Loucy (cell line): ENCODE measurements at regions not wholly inside any gene's neighbourhood (a gene's known extent, or its start where the extent isn't known, plus 50 kb on each side); places are given as distances from the start of the nearest gene placed in this dataset.

Source experiments
- H2AFZ ChIP-seq: fragments of 200-600 bp; sonication (generic); 2 replicates; pipeline ENCODE4 v1.6.0; 2016; ENCODE audit warnings: antibody characterized with exemption, mild to moderate bottlenecking, low read length, moderate library complexity
- H3F3A ChIP-seq: fragments of 200-600 bp; 2 replicates; pipeline ENCODE4 v1.6.0; 2016; ENCODE audit warnings: antibody characterized with exemption, low read depth, mild to moderate bottlenecking
- H3K27me3 ChIP-seq: fragments of 200-600 bp; sonication (generic); 2 replicates; pipeline ENCODE4 v1.6.1; 2014; ENCODE audit warnings: low read length, mild to moderate bottlenecking; ENCODE audit not compliant: insufficient read depth, poor library complexity, severe bottlenecking
- H3K36me3 ChIP-seq: fragments of 200-600 bp; sonication (generic); 2 replicates; pipeline ENCODE4 v1.6.1; 2016; ENCODE audit warnings: low read length; ENCODE audit not compliant: insufficient read depth
- H3K4me1 ChIP-seq: fragments of 200-600 bp; sonication (generic); 2 replicates; pipeline ENCODE4 v1.5.1; 2014; ENCODE audit warnings: low read length, mild to moderate bottlenecking; ENCODE audit not compliant: insufficient read depth, poor library complexity, severe bottlenecking
- H3K4me2 ChIP-seq: fragments of 200-600 bp; sonication (generic); 2 replicates; pipeline ENCODE4 v1.6.0; 2014; ENCODE audit warnings: antibody characterized with exemption, low read length, low read depth, mild to moderate bottlenecking; ENCODE audit not compliant: poor library complexity, severe bottlenecking
- H3K4me3 ChIP-seq: fragments of 200-600 bp; sonication (generic); 2 replicates; pipeline ENCODE4 v1.5.1; 2014; ENCODE audit warnings: low read length, mild to moderate bottlenecking, mixed read lengths; ENCODE audit not compliant: poor library complexity, severe bottlenecking
- H3K79me2 ChIP-seq: fragments of 200-600 bp; sonication (generic); 2 replicates; pipeline ENCODE4 v1.6.1; 2014; ENCODE audit warnings: low read length; ENCODE audit not compliant: insufficient read depth
- H3K9ac ChIP-seq: fragments of 200-600 bp; sonication (generic); 2 replicates; pipeline ENCODE4 v1.6.0; 2014; ENCODE audit warnings: mild to moderate bottlenecking, low read depth, low read length, moderate library complexity; ENCODE audit not compliant: poor library complexity, severe bottlenecking
- H3K9me2 ChIP-seq: fragments of 200-600 bp; sonication (generic); replicated peaks from 2 replicates; pipeline ENCODE4 v1.6.1; 2016; ENCODE audit warnings: low read depth, low read length, mixed read lengths
- H3K9me3 ChIP-seq: fragments of 200-600 bp; sonication (generic); 2 replicates; pipeline ENCODE4 v1.6.1; 2014; ENCODE audit warnings: mild to moderate bottlenecking, antibody characterized with exemption, low read length, low read depth; ENCODE audit not compliant: insufficient read depth
- H4K20me1 ChIP-seq: fragments of 200-600 bp; sonication (generic); 2 replicates; pipeline ENCODE4 v1.6.0; 2014; ENCODE audit warnings: antibody characterized with exemption, low read length, mild to moderate bottlenecking; ENCODE audit not compliant: insufficient read depth, poor library complexity, severe bottlenecking
- CTCF ChIP-seq: fragments of 200-600 bp; sonication (generic); conservative IDR thresholded peaks from 2 replicates; pipeline ENCODE4 v1.5.1; 2014; ENCODE audit warnings: mild to moderate bottlenecking, antibody characterized with exemption, low read length
- EZH2phosphoT487 ChIP-seq: fragments of 200-600 bp; IDR thresholded peaks from 2 replicates; pipeline ENCODE4 v1.6.1; 2018; ENCODE audit warnings: antibody characterized with exemption, mild to moderate bottlenecking, moderate library complexity, borderline replicate concordance

DNA sequence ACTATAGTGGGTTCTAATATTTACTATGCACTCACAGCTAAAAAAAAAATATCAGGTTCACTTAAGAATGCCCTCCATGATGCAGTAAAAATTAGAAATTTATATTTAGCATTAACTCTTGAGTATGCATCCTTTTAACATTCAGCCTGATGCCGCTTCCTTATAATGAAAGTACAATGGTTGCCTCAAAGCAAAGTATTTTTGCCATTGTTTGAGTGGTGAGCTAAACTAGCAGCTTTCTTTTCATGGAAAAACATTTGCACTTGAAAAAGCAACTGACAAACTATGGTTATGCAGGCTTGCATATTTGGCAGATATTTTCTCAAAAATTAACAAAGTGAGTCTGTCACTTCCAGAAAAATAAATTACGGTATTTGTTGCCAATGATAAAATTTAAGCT lies 188.6 kb downstream of the SLC6A15 start:
- no peaks in the 10 kb centered on the region for H3K4me1 ChIP-seq
- H3K9ac ChIP-seq = no peak overlapping the region
- no peaks in the 10 kb centered on the region for H3K36me3 ChIP-seq
- TF ChIP-seq CTCF (no peak), EZH2phosphoT487 (no peak)
- no peaks in the 10 kb centered on the region for H3F3A ChIP-seq
- H4K20me1 ChIP-seq = no peaks in the 10 kb centered on the region
- H3K9me3 ChIP-seq = no peaks in the 10 kb centered on the region
- H3K9me2 ChIP-seq = no peaks in the 10 kb centered on the region; the same call in 1 of the 2 replicates
- H2AFZ ChIP-seq = no peak overlapping the region
- H3K27me3 ChIP-seq = no peaks in the 10 kb centered on the region
- no peak overlapping the region for H3K4me3 ChIP-seq
- no peak overlapping the region for H3K4me2 ChIP-seq
- no peaks in the 10 kb centered on the region for H3K79me2 ChIP-seq

GRCh38 chr12:84719997-84720396 lies 192.6 kb downstream of the SLC6A15 start:
- Histone ChIP-seq H3K4me3 (no peak overlapping the region), H3K9ac (no peak overlapping the region), H3K4me2 (no peak overlapping the region), H3K4me1 (no peaks in the 10 kb centered on the region), H3K79me2 (no peaks in the 10 kb centered on the region), H3K27me3 (no peaks in the 10 kb centered on the region), H3F3A (no peaks in the 10 kb centered on the region), H3K9me2 (no peaks in the 10 kb centered on the region; the same call in 1 of the 2 replicates), H3K36me3 (no peaks in the 10 kb centered on the region), H2AFZ (no peak overlapping the region), H4K20me1 (no peaks in the 10 kb centered on the region), H3K9me3 (no peaks in the 10 kb centered on the region)
- no peak for TF ChIP-seq EZH2phosphoT487
- TF ChIP-seq CTCF = no peak

DNA sequence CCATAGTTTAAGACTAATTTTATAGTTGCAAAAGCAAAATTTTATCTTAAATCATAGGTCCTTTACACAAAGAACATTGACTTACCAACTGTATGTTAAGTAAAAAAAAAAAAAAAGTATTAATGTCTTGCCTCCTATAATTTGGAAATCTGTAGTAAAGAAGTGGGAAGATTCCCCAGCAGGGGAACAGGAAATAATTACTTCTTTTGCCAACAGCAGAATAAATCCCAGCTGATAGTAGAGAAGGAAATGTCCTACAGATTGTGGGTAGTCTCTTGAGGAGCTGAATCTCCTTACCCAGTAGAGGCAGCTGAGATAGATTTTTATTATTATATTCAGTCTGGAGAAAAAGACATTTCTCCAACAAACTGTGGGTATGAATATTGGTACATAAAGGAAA lies 193.7 kb downstream of the SLC6A15 start:
- Histone ChIP-seq H3K9ac (no peak overlapping the region), H4K20me1 (no peaks in the 10 kb centered on the region), H3K9me2 (no peaks in the 10 kb centered on the region; the same call in 1 of the 2 replicates), H3K4me1 (no peaks in the 10 kb centered on the region), H3K4me2 (no peak overlapping the region), H2AFZ (no peak overlapping the region), H3K4me3 (no peak overlapping the region), H3F3A (no peaks in the 10 kb centered on the region), H3K9me3 (no peaks in the 10 kb centered on the region), H3K27me3 (no peaks in the 10 kb centered on the region), H3K36me3 (no peaks in the 10 kb centered on the region), H3K79me2 (no peaks in the 10 kb centered on the region)
- TF ChIP-seq EZH2phosphoT487 (no peak), CTCF (no peak)
